PC-3 (cell line): ENCODE measurements at regions not wholly inside any gene's neighbourhood (a gene's known extent, or its start where the extent isn't known, plus 50 kb on each side); places are given as distances from the start of the nearest gene placed in this dataset.

ENCODE experiments used
- ATAC-seq: fragments of 200-7000 bp; cut with Tn5 transposase; 2 replicates; pipeline ENCODE4 v1.9.1; 2020; ENCODE audit warnings: mild to moderate bottlenecking, moderate library complexity
- BruUV-seq: library from RNA; stranded (reverse); fragments of 400-500 nt; replicated peaks from 2 replicates; lab custom pipeline; 2021; lab: Mats Ljungman, UMichigan
- CTCF ChIA-PET: fragments of 300-600 bp; sonication (Branson Sonifier 250); formaldehyde crosslinking; loops from one replicate; lab custom pipeline; 2022; ENCODE audit warnings: antibody characterized with exemption; lab: Charles Lee
- POLR2A ChIA-PET: fragments of 300-600 bp; sonication (Branson Sonifier 250); formaldehyde crosslinking; loops from one replicate; lab custom pipeline; 2022; ENCODE audit warnings: antibody characterized with exemption; ENCODE audit not compliant: unreplicated experiment; lab: Charles Lee
- DNase-seq: peaks from one replicate; pipeline ENCODE4 v3.0.0-alpha.2; 2015
- H2AFZ ChIP-seq: fragments of 300-600 bp; sonication (generic); 2 replicates; pipeline ENCODE4 v1.6.0; 2016; ENCODE audit warnings: antibody characterized with exemption, low read length
- H3F3A ChIP-seq: fragments of 300-600 bp; sonication (generic); one replicate; pipeline ENCODE4 v1.6.0; 2017; ENCODE audit warnings: antibody characterized with exemption, low read length, control low read depth, mild to moderate bottlenecking; ENCODE audit not compliant: unreplicated experiment
- H3K27ac ChIP-seq: fragments of 300-600 bp; sonication (generic); 2 replicates; pipeline ENCODE4 v1.5.1; 2016; ENCODE audit warnings: mild to moderate bottlenecking, low read length
- H3K27me3 ChIP-seq: fragments of 300-600 bp; sonication (generic); 2 replicates; pipeline ENCODE4 v1.6.1; 2016; ENCODE audit warnings: low read length, mixed read lengths
- H3K36me3 ChIP-seq: fragments of 300-600 bp; sonication (generic); 2 replicates; pipeline ENCODE4 v1.6.1; 2016; ENCODE audit warnings: low read depth, mixed run types, low read length, mixed read lengths
- H3K4me1 ChIP-seq: fragments of 300-600 bp; sonication (generic); 2 replicates; pipeline ENCODE4 v1.5.1; 2016; ENCODE audit warnings: low read length; ENCODE audit not compliant: insufficient read depth
- H3K4me2 ChIP-seq: fragments of 300-600 bp; sonication (generic); 2 replicates; pipeline ENCODE4 v1.6.0; 2016; ENCODE audit warnings: low read length
- H3K4me3 ChIP-seq: fragments of 300-600 bp; sonication (generic); 2 replicates; pipeline ENCODE4 v1.5.1; 2016; ENCODE audit warnings: mild to moderate bottlenecking, low read length, mixed read lengths
- H3K79me2 ChIP-seq: fragments of 300-600 bp; sonication (generic); 2 replicates; pipeline ENCODE4 v1.6.1; 2017; ENCODE audit warnings: low read length, mixed read lengths
- H3K9ac ChIP-seq: fragments of 300-600 bp; sonication (generic); 2 replicates; pipeline ENCODE4 v1.6.0; 2016; ENCODE audit warnings: mild to moderate bottlenecking, low read length
- H3K9me2 ChIP-seq: fragments of 300-600 bp; sonication (generic); replicated peaks from 2 replicates; pipeline ENCODE4 v1.6.1; 2016; ENCODE audit warnings: mixed run types, low read length, mixed read lengths
- H3K9me3 ChIP-seq: fragments of 300-600 bp; sonication (generic); 2 replicates; pipeline ENCODE4 v1.6.1; 2016; ENCODE audit warnings: low read length, mixed read lengths
- H4K20me1 ChIP-seq: fragments of 300-600 bp; sonication (generic); 2 replicates; pipeline ENCODE4 v1.6.1; 2016; ENCODE audit warnings: low read length, mixed read lengths
- EZH2 ChIP-seq: fragments of 300-600 bp; sonication (generic); IDR thresholded peaks from one replicate; pipeline ENCODE4 v1.6.1; 2017; ENCODE audit warnings: antibody characterized with exemption, mild to moderate bottlenecking, low read length; ENCODE audit not compliant: unreplicated experiment
- EZH2phosphoT487 ChIP-seq: fragments of 300-600 bp; sonication (generic); IDR thresholded peaks from 2 replicates; pipeline ENCODE4 v1.6.1; 2018; ENCODE audit warnings: mild to moderate bottlenecking, antibody characterized with exemption, low read length, borderline replicate concordance
- intact Hi-C: fragments of 100-400 bp; cut with micrococcal nuclease; formaldehyde crosslinking; loops from 2 replicates; pipeline ENCODE4 v1.9.0; 2023
- TF ChIP-seq, protein P1 (sequence below): fragments of 300-600 bp; sonication (generic); conservative IDR thresholded peaks from 2 replicates; pipeline ENCODE4 v1.5.1; 2017; ENCODE audit warnings: antibody characterized with exemption, low read depth, mild to moderate bottlenecking, low read length

DNA sequence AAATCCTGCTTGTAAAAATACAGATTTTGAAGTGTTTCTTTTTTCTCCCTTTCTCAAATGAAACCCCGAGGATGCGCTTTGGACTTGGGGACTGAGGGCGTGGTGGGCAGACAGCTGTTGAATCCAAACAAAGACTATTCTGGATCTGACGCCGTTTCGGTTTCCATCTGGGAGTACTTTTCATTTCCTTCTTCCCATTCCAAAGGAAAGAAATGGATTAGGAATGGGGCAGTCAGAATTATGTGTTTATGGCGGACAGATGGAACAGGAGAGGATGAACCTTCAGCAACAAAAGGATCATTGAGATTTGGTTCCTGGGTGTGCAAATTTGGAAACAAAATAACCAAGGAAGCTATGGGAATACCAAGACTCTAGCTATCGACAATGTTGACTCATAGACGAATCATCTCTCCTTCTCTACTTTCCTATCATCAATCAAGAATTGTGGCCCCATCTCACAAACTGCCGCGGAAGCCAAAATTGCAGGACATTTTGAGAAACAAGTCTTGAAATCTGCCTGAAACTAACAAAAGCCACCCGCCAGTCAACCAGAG is 300.6 kb downstream of the PARP8 start:
- Histone ChIP-seq H3K36me3 (no peaks in the 10 kb centered on the region; the same call in 1 of the 2 replicates), H3K4me3 (no peak overlapping the region), H3K4me1 (no peaks in the 10 kb centered on the region), H4K20me1 (no peaks in the 10 kb centered on the region), H3K9ac (no peak overlapping the region), H3K9me3 (no peaks in the 10 kb centered on the region), H3K27me3 (peaks cover 7% of the 10 kb centered on the region), H3K79me2 (no peaks in the 10 kb centered on the region), H3K4me2 (no peak overlapping the region), H3F3A (no peaks in the 10 kb centered on the region), H3K27ac (no peak overlapping the region), H2AFZ (no peak overlapping the region), H3K9me2 (no peaks in the 10 kb centered on the region)
- ChIA-PET CTCF (no interaction called here), POLR2A (no interaction called here)
- intact Hi-C loops: no loop called here
- ATAC-seq (no peak), DNase-seq (no peak)
- no TSS peak for BruUV-seq
- TF ChIP-seq EZH2phosphoT487 (no peak), EZH2 (no peak)
- TF ChIP-seq, protein P1, sequence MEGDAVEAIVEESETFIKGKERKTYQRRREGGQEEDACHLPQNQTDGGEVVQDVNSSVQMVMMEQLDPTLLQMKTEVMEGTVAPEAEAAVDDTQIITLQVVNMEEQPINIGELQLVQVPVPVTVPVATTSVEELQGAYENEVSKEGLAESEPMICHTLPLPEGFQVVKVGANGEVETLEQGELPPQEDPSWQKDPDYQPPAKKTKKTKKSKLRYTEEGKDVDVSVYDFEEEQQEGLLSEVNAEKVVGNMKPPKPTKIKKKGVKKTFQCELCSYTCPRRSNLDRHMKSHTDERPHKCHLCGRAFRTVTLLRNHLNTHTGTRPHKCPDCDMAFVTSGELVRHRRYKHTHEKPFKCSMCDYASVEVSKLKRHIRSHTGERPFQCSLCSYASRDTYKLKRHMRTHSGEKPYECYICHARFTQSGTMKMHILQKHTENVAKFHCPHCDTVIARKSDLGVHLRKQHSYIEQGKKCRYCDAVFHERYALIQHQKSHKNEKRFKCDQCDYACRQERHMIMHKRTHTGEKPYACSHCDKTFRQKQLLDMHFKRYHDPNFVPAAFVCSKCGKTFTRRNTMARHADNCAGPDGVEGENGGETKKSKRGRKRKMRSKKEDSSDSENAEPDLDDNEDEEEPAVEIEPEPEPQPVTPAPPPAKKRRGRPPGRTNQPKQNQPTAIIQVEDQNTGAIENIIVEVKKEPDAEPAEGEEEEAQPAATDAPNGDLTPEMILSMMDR: no peak

DNA sequence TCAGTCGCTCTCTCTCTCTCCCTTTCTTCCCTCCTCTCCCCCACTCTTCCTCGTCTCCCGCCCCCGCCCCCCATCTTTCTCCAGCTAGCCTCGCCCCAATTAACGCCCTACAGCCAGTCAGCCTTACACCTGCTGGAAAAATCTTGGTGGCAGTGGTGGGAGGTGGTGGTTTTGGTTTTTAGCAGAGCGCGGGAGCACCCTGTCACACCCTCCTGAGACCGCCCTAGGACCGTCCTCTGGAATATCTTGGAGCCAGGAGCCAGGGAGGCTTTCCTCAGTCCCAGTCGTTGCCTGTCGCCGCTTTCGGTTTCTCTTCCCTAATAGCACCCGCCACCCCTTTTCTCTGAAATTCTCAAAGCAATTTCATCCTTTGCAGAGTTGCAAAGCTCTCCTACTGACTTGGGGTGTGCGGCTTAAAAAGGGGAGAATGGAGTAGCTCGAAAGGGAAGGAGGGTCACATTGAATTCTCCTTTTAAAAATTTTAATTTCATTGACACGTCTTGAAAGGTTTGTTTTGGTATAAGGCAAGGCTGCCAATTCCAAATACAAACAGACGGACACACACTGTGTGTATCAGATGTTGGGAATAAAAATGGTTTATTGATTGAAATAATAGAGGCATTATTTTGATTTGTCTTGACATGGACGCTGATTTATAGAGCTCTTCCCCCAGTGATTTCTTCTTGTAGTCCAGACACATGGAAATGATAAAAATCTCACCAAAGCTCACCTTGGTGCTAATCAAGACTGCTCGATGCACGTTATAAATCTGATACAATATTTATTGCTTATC is 301.3 kb downstream of the PARP8 start:
- no peaks in the 10 kb centered on the region for H3K79me2 ChIP-seq
- ATAC-seq: no peak
- peaks cover 7% of the 10 kb centered on the region for H3K27me3 ChIP-seq

More for the DNA sequence above, 301.3 kb downstream of the PARP8 start:
- no peak overlapping the region for H3K4me3 ChIP-seq
- H4K20me1 ChIP-seq: no peaks in the 10 kb centered on the region
- H2AFZ ChIP-seq: no peak overlapping the region
- no peaks in the 10 kb centered on the region for H3F3A ChIP-seq
- POLR2A ChIA-PET: no interaction called here
- no TSS peak for BruUV-seq
- H3K4me1 ChIP-seq: no peaks in the 10 kb centered on the region
- H3K27ac ChIP-seq: no peak overlapping the region
- H3K9me2 ChIP-seq: no peaks in the 10 kb centered on the region
- intact Hi-C loops: no loop called here
- no peak for DNase-seq
- no peak overlapping the region for H3K4me2 ChIP-seq
- no peak overlapping the region for H3K9ac ChIP-seq
- no peaks in the 10 kb centered on the region; the same call in 1 of the 2 replicates for H3K36me3 ChIP-seq
- CTCF ChIA-PET: no interaction called here
- TF ChIP-seq EZH2 (no peak), EZH2phosphoT487 (no peak)
- TF ChIP-seq, protein P1: no peak
- H3K9me3 ChIP-seq: no peaks in the 10 kb centered on the region
